GM23248 (cell line): ENCODE measurements at regions not wholly inside any gene's neighbourhood (a gene's known extent, or its start where the extent isn't known, plus 50 kb on each side); places are given as distances from the start of the nearest gene placed in this dataset.
A peak's percentile ranks its signal among the peaks of the same experiment; 100 is the strongest.
"Not testable (repeated sequence)": the region's sequence is repeated elsewhere in the genome, so short reads cannot be mapped to it uniquely, and the experiment has no call there.

Source experiments
- DNase-seq: peaks from one replicate; pipeline ENCODE4 v3.0.0-alpha.2; 2015
- H2AFZ ChIP-seq: fragments of 200-600 bp; sonication (generic); 2 replicates; pipeline ENCODE4 v1.6.1; 2016; ENCODE audit warnings: antibody characterized with exemption
- H3F3A ChIP-seq: fragments of 200-600 bp; sonication (generic); 2 replicates; pipeline ENCODE4 v1.6.1; 2016; ENCODE audit warnings: mild to moderate bottlenecking, antibody characterized with exemption, mixed run types; ENCODE audit not compliant: insufficient read depth
- H3K27ac ChIP-seq: fragments of 200-600 bp; sonication (generic); 2 replicates; pipeline ENCODE4 v1.5.1; 2016; ENCODE audit warnings: mild to moderate bottlenecking
- H3K27me3 ChIP-seq: fragments of 200-600 bp; sonication (generic); replicated peaks from 2 replicates; pipeline ENCODE4 v1.6.1; 2016; ENCODE audit warnings: mild to moderate bottlenecking; ENCODE audit not compliant: insufficient read depth
- H3K36me3 ChIP-seq: fragments of 200-600 bp; sonication (generic); 2 replicates; pipeline ENCODE4 v1.6.1; 2016; ENCODE audit warnings: low read depth, mild to moderate bottlenecking
- H3K4me1 ChIP-seq: fragments of 200-600 bp; sonication (generic); 2 replicates; pipeline ENCODE4 v1.6.1; 2016; ENCODE audit warnings: mild to moderate bottlenecking; ENCODE audit not compliant: insufficient read depth
- H3K4me2 ChIP-seq: fragments of 200-600 bp; sonication (generic); one replicate; pipeline ENCODE4 v1.6.1; 2016; ENCODE audit warnings: mild to moderate bottlenecking; ENCODE audit not compliant: unreplicated experiment
- H3K4me3 ChIP-seq: fragments of 200-600 bp; sonication (generic); 2 replicates; pipeline ENCODE4 v1.5.1; 2016; ENCODE audit warnings: mild to moderate bottlenecking
- H3K79me2 ChIP-seq: fragments of 200-600 bp; sonication (generic); 2 replicates; pipeline ENCODE4 v1.6.1; 2016; ENCODE audit warnings: mild to moderate bottlenecking; ENCODE audit not compliant: insufficient read depth
- H3K9ac ChIP-seq: fragments of 200-600 bp; sonication (generic); 2 replicates; pipeline ENCODE4 v1.6.1; 2016; ENCODE audit warnings: mild to moderate bottlenecking
- H3K9me2 ChIP-seq: fragments of 200-600 bp; sonication (generic); 2 replicates; pipeline ENCODE4 v1.6.1; 2016; ENCODE audit warnings: mixed run types, mild to moderate bottlenecking, moderate library complexity; ENCODE audit not compliant: insufficient read depth
- H3K9me3 ChIP-seq: fragments of 200-600 bp; sonication (generic); one replicate; pipeline ENCODE4 v1.6.1; 2017; ENCODE audit warnings: low read depth
- H4K20me1 ChIP-seq: fragments of 200-600 bp; sonication (generic); 2 replicates; pipeline ENCODE4 v1.6.0; 2016; ENCODE audit not compliant: insufficient read depth
- EZH2 ChIP-seq: fragments of 200-600 bp; sonication (generic); IDR thresholded peaks from 2 replicates; pipeline ENCODE4 v1.6.1; 2018; ENCODE audit warnings: antibody characterized with exemption, mild to moderate bottlenecking; ENCODE audit not compliant: insufficient read depth, poor library complexity, severe bottlenecking
- EZH2phosphoT487 ChIP-seq: fragments of 200-600 bp; sonication (generic); IDR thresholded peaks from 2 replicates; pipeline ENCODE4 v1.6.1; 2018; ENCODE audit warnings: antibody characterized with exemption, moderate library complexity, mild to moderate bottlenecking, low read depth; ENCODE audit not compliant: insufficient read depth
- WGBS, 2 experiments: methylation state at CpG; one replicate each; pipeline ENCODE4 v1.1.6; 2015 to 2017; ENCODE audit warnings: low lambda C conversion rate in 2 of 2, low coverage in 1 of 2; ENCODE audit errors: missing lambda C conversion rate in 2 of 2; 5-methylcytosine and 5-hydroxymethylcytosine counted together
- in situ Hi-C: fragments of 300-500 bp; cut with MboI; formaldehyde crosslinking; loops from 2 replicates; pipeline ENCODE4 v1.15.0; 2020

DNA sequence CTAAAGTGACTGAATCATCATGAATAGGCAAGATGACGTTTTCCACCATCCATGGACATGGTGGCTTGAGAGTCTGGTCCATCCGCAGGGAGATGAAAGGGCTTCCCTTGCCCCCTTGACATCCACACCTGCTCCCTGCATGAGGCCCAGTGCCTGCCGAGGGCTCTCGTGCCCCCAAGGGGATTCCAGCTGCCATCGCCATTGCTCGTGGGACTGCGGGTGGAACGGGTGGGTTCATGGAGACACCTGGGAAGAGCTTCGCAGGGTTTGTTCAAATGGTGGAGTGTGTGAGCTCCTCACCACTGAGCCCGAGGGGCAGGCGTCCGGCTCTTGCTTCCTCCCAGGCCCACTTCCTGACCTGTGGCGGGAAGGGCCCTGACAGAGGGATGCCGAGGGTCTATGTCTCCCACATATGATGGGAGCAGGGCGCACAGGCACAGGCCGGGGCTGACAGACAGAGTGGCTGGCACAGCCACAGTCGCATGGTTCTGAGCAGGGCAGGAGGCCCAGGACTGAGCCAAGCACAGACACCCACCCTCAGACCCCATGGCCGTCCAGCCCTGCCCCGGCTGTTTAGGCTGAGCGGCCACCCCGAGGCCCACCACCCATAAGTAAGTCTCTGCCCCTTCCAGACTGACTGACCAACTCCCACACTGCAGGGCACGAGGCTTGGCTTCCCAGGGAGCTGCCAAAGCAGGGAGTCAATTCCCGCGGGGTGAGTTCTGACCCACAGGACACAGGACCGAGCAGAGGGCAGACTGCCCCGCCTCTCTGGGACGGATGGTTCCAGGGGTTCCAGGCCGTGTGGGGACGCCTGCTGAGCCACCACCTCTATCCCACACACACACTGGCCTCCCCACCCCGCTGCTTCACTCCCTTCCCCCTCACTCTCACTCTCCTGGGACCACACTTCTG, 70.0 kb upstream of the PPP1R26 start:
- Histone ChIP-seq H3K4me1 (no peaks in the 10 kb centered on the region), H3K9ac (no peak overlapping the region), H2AFZ (no peak overlapping the region), H3K79me2 (no peaks in the 10 kb centered on the region), H3K4me3 (no peak overlapping the region), H4K20me1 (no peaks in the 10 kb centered on the region), H3K27me3 (peaks cover 15% of the 10 kb centered on the region), H3K9me3 (no peaks in the 10 kb centered on the region), H3K4me2 (no peak overlapping the region), H3K9me2 (no peaks in the 10 kb centered on the region), H3K27ac (no peak overlapping the region), H3F3A (no peaks in the 10 kb centered on the region), H3K36me3 (no peaks in the 10 kb centered on the region)
- in situ Hi-C loops = loop anchor here (10.0 kb wide), 1 partner anchor 325 kb away; the partner anchor contains the start of gene OLFM1
- WGBS, 2 experiments = 57 to 62% methylated on average over 27 to 28 of the region's 30 CpGs
- no peak for TF ChIP-seq EZH2phosphoT487
- no peak for TF ChIP-seq EZH2
- no peak for DNase-seq

DNA sequence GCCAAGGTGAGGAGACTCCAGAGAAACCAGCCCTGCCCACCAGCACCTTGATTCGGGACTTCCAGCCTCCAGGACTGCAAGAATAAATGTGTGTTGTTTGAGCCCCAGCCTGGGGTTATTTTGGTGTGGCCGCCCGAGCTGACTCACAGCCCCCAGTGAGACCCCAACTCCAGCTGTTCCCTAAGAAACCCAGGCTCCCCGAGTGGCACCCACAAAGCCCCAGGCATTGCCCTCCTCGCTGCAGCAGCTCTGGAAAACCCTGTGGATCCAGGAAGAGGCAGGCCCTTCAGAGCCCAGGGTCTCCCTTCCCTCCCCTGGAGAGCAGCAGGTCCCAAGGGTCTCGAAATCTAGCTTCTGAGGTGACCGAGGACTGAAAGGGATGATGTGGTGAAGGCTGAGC, 69.2 kb upstream of the PPP1R26 start:
- H3K4me2 ChIP-seq = no peak overlapping the region
- 48 to 52% methylated on average over 7 of the region's 7 CpGs for WGBS, 2 experiments
- in situ Hi-C loops = no loop called here
- no peak overlapping the region for H2AFZ ChIP-seq
- no peak overlapping the region for H3K27ac ChIP-seq
- no peaks in the 10 kb centered on the region for H3K36me3 ChIP-seq
- peaks cover 14% of the 10 kb centered on the region for H3K27me3 ChIP-seq
- H4K20me1 ChIP-seq = no peaks in the 10 kb centered on the region
- no peak overlapping the region for H3K4me3 ChIP-seq
- no peaks in the 10 kb centered on the region for H3K9me2 ChIP-seq
- no peak overlapping the region for H3K9ac ChIP-seq
- H3K9me3 ChIP-seq = no peaks in the 10 kb centered on the region
- TF ChIP-seq EZH2phosphoT487 = no peak
- no peak for TF ChIP-seq EZH2
- H3K79me2 ChIP-seq = no peaks in the 10 kb centered on the region
- H3F3A ChIP-seq = no peaks in the 10 kb centered on the region
- no peak for DNase-seq
- no peaks in the 10 kb centered on the region for H3K4me1 ChIP-seq

DNA sequence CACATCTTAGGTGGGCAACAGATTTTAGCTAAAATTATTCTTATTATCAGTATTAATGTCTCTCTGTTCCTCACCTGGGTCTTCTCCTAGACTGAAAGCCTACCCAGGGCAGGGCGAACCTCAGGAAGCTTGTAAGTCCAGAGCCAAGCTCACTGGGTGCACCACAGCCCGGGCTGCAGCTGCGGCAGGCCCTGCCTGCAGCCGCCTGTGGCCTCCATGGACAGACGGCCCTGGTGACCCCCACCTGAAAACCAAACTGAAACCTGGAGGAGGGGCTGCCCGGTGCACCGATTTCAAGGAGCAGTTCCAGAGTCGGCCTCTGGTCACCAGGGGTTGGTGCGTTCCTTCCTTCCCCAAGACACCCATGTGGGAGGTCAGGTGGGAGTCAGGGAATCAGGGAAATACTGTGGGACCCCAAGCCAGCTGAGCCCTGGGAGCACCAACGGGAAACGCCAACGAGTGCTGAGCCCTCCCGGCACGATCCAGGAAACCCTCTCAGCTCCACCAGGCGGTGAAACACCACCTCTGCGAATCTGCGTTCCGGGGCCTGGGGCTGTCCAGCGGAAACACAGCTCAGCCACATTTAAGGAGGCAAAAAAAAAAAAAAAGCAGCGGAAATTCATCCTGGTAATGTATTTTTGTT, 68.6 kb upstream of the PPP1R26 start:
- no peaks in the 10 kb centered on the region for H3K9me3 ChIP-seq
- H3K27ac ChIP-seq = no peak overlapping the region
- no peak for TF ChIP-seq EZH2phosphoT487
- TF ChIP-seq EZH2 = no peak
- peaks cover 8% of the 10 kb centered on the region for H3K27me3 ChIP-seq
- no peaks in the 10 kb centered on the region for H3K9me2 ChIP-seq
- H3K9ac ChIP-seq = no peak overlapping the region
- no peaks in the 10 kb centered on the region for H3K79me2 ChIP-seq
- H3K4me2 ChIP-seq = no peak overlapping the region
- no peaks in the 10 kb centered on the region for H3K4me1 ChIP-seq
- no peaks in the 10 kb centered on the region for H4K20me1 ChIP-seq
- DNase-seq = no peak
- H3F3A ChIP-seq = no peaks in the 10 kb centered on the region
- no peaks in the 10 kb centered on the region for H3K36me3 ChIP-seq
- in situ Hi-C loops = no loop called here
- H3K4me3 ChIP-seq = no peak overlapping the region
- 77 to 82% methylated on average over 20 of the region's 20 CpGs for WGBS, 2 experiments
- no peak overlapping the region for H2AFZ ChIP-seq

DNA sequence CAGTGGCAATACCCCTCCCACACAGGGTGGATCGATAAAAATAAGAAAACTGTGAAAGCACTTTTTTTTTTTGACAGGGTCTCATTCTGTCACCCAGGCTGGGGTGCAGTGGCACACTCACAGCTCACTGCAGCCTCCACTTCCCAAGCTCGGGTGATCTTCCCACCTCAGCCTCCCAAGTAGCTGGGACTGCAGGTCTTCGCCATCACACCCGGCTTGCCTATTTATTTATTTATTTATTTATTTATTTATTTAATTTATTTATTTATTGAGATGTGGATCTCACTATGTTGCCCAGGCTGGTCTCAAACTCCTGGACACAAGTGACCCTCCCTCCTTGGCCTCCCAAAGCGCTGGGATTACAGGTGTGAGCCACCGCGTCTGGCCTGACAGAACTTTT, 68.0 kb upstream of the PPP1R26 start:
- H3K4me1 ChIP-seq, H3K27ac ChIP-seq, H3K9me3 ChIP-seq, in situ Hi-C loops, H3K4me3 ChIP-seq, H3K27me3 ChIP-seq, DNase-seq, H3K4me2 ChIP-seq, H3K9ac ChIP-seq, H2AFZ ChIP-seq, H3K36me3 ChIP-seq, H3K9me2 ChIP-seq, H3K79me2 ChIP-seq, H3F3A ChIP-seq, H4K20me1 ChIP-seq: not testable (repeated sequence)
- 81 to 91% methylated on average over 7 of the region's 7 CpGs for WGBS, 2 experiments

DNA sequence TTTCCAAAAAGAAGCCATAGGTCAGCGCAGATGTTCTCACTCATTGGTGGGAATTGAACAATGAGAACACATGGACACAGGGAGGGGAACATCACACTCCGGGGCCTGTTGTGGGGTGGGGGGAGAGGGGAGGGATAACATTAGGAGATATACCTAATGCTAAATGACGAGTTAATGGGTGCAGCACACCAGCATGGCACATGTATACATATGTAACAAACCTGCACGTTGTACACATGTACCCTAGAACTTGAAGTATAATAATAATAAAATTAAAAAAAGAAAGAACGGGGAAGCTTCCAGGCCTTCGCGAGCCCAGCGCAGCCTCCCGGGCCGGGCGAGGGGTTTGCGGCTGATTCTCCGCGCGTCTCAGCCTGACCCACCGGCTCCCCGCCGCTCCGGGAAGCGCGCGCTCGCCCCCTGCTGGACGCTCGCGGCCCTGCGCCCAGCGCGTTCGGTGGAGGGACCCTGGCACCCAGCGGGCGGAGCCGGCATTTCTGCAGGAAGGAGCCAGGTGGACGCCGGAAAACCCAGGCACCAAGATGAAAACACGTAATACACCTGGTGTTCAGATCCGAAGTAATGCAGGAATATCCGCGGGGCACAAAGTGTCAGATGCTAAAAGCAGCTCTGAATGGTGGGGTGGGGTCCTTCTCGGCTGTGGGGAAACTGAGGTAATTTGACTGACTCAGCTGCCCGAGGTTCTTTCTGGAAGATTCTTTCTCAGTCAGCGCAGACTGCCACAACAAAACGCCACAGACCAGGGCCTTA, 67.1 kb upstream of the PPP1R26 start:
- H3K4me1 ChIP-seq, H3K9me3 ChIP-seq, H3K79me2 ChIP-seq, H3K9me2 ChIP-seq, H3K27ac ChIP-seq, in situ Hi-C loops, H3K36me3 ChIP-seq, H4K20me1 ChIP-seq, H2AFZ ChIP-seq, H3K4me2 ChIP-seq, H3F3A ChIP-seq, H3K9ac ChIP-seq, H3K27me3 ChIP-seq, H3K4me3 ChIP-seq: not testable (repeated sequence)
- DNase-seq = peak; percentile 75
- WGBS, 2 experiments = 10 to 12% methylated on average over 35 to 42 of the region's 43 CpGs
